Ishikawa (cell line): ENCODE measurements at regions not wholly inside any gene's neighbourhood (a gene's known extent, or its start where the extent isn't known, plus 50 kb on each side); places are given as distances from the start of the nearest gene placed in this dataset.

ENCODE experiments used
- CEBPB ChIP-seq: IDR thresholded peaks from 2 replicates; pipeline ENCODE4 v1.6.1; 2012
- CREB1 ChIP-seq: IDR thresholded peaks from 2 replicates; pipeline ENCODE4 v1.6.1; 2012; ENCODE audit warnings: low read depth
- EGR1 ChIP-seq: IDR thresholded peaks from 2 replicates; pipeline ENCODE4 v1.6.1; 2012
- EP300 ChIP-seq: IDR thresholded peaks from 2 replicates; pipeline ENCODE4 v1.6.1; 2012; ENCODE audit warnings: borderline replicate concordance
- FOXM1 ChIP-seq: IDR thresholded peaks from 2 replicates; pipeline ENCODE4 v1.6.1; 2012; ENCODE audit warnings: low read depth, borderline replicate concordance
- MAX ChIP-seq: IDR thresholded peaks from 2 replicates; pipeline ENCODE4 v1.6.1; 2012
- NFIC ChIP-seq: IDR thresholded peaks from 2 replicates; pipeline ENCODE4 v1.6.1; 2012
- RAD21 ChIP-seq: IDR thresholded peaks from 2 replicates; pipeline ENCODE4 v1.6.1; 2012; ENCODE audit warnings: low read depth
- REST ChIP-seq: IDR thresholded peaks from 2 replicates; pipeline ENCODE4 v1.6.1; 2012; ENCODE audit warnings: low read depth, mild to moderate bottlenecking
- TAF1 ChIP-seq: IDR thresholded peaks from 2 replicates; pipeline ENCODE4 v1.6.1; 2012; ENCODE audit warnings: low read depth, mild to moderate bottlenecking
- TCF12 ChIP-seq: IDR thresholded peaks from 2 replicates; pipeline ENCODE4 v1.6.1; 2012; ENCODE audit warnings: low read depth
- TEAD4 ChIP-seq: IDR thresholded peaks from 2 replicates; pipeline ENCODE4 v1.6.1; 2012
- USF1 ChIP-seq: IDR thresholded peaks from 2 replicates; pipeline ENCODE4 v1.6.1; 2012
- YY1 ChIP-seq: IDR thresholded peaks from 2 replicates; pipeline ENCODE4 v1.6.1; 2012; ENCODE audit warnings: low read depth
- ZBTB7A ChIP-seq: IDR thresholded peaks from 2 replicates; pipeline ENCODE4 v1.6.1; 2012; ENCODE audit warnings: low read depth

- no peak for TF ChIP-seq TEAD4
- no peak for TF ChIP-seq MAX
- no peak for TF ChIP-seq EP300
- TF ChIP-seq FOXM1: no peak
- no peak for TF ChIP-seq TAF1
- no peak for TF ChIP-seq TCF12
- TF ChIP-seq USF1: no peak
Measured at GRCh38 chr1:105865546-105865945, 1190.9 kb upstream of the PRMT6 start.

- TF ChIP-seq EGR1 (no peak), MAX (no peak), REST (no peak), NFIC (no peak), ZBTB7A (no peak), CEBPB (no peak), FOXM1 (no peak), TCF12 (no peak), RAD21 (no peak), TEAD4 (no peak), USF1 (no peak), TAF1 (no peak), CREB1 (no peak), YY1 (no peak), EP300 (no peak)
Measured at GRCh38 chr1:105872817-105873216, 1183.7 kb upstream of the PRMT6 start.

- no peak for TF ChIP-seq YY1
Measured at GRCh38 chr1:105874621-105875020, 1181.9 kb upstream of the PRMT6 start.

- TF ChIP-seq EP300: no peak
Measured at GRCh38 chr1:105886309-105886708, 1170.2 kb upstream of the PRMT6 start.

GRCh38 chr1:105891308-105891707 lies 1165.2 kb upstream of the PRMT6 start:
- TF ChIP-seq NFIC (no peak), TEAD4 (no peak), MAX (no peak), RAD21 (no peak), TAF1 (no peak), EP300 (no peak)

- no peak for TF ChIP-seq CREB1
- TF ChIP-seq EP300: no peak
- TF ChIP-seq FOXM1: no peak
- no peak for TF ChIP-seq TAF1
- no peak for TF ChIP-seq TCF12
- no peak for TF ChIP-seq NFIC
- TF ChIP-seq YY1: no peak
- TF ChIP-seq USF1: no peak
- TF ChIP-seq MAX: no peak
- TF ChIP-seq ZBTB7A: no peak
- no peak for TF ChIP-seq REST
- TF ChIP-seq RAD21: no peak
- TF ChIP-seq TEAD4: no peak
- TF ChIP-seq CEBPB: no peak
- no peak for TF ChIP-seq EGR1
Measured at GRCh38 chr1:105894006-105894405, 1162.5 kb upstream of the PRMT6 start.
